Amniotic epithelial cell (primary cell): ENCODE measurements at regions not wholly inside any gene's neighbourhood (a gene's known extent, or its start where the extent isn't known, plus 50 kb on each side); places are given as distances from the start of the nearest gene placed in this dataset.
"Not testable (repeated sequence)": the region's sequence is repeated elsewhere in the genome, so short reads cannot be mapped to it uniquely, and the experiment has no call there.

Source experiments
- DNase-seq: peaks from one replicate; pipeline ENCODE4 v3.0.0-alpha.2; 2010; ENCODE audit warnings: low read depth

GRCh38 chr12:131213896-131214442 lies 260.3 kb downstream of the ADGRD1 start:
- no peak for DNase-seq

- not testable (repeated sequence) for DNase-seq
Measured at GRCh38 chr12:131214936-131215335, 261.2 kb downstream of the ADGRD1 start.

- DNase-seq = not testable (repeated sequence)
Measured at GRCh38 chr12:131216587-131216986, 262.9 kb downstream of the ADGRD1 start.

GRCh38 chr12:131217024-131217586 lies 263.4 kb downstream of the ADGRD1 start:
- DNase-seq = no peak

- no peak for DNase-seq
Measured at GRCh38 chr12:131218026-131218922, 264.6 kb downstream of the ADGRD1 start.

GRCh38 chr12:131218923-131219669 lies 265.4 kb downstream of the ADGRD1 start:
- no peak for DNase-seq

- no peak for DNase-seq
Measured at GRCh38 chr12:131219670-131220330, 266.1 kb downstream of the ADGRD1 start.

GRCh38 chr12:131220331-131220685 lies 266.6 kb downstream of the ADGRD1 start:
- no peak for DNase-seq

GRCh38 chr12:131221061-131221956 lies 267.6 kb downstream of the ADGRD1 start:
- no peak for DNase-seq

- no peak for DNase-seq
Measured at GRCh38 chr12:131221957-131222328, 268.2 kb downstream of the ADGRD1 start.

GRCh38 chr12:131222329-131223139 lies 268.8 kb downstream of the ADGRD1 start:
- DNase-seq = no peak

- DNase-seq = no peak
Measured at GRCh38 chr12:131223171-131223761, 269.6 kb downstream of the ADGRD1 start.

GRCh38 chr12:131223791-131224225 lies 270.1 kb downstream of the ADGRD1 start:
- DNase-seq = no peak

- not testable (repeated sequence) for DNase-seq
Measured at GRCh38 chr12:131224226-131225065, 270.7 kb downstream of the ADGRD1 start.

GRCh38 chr12:131225066-131225380 lies 271.3 kb downstream of the ADGRD1 start:
- not testable (repeated sequence) for DNase-seq

- DNase-seq = no peak
Measured at GRCh38 chr12:131226345-131227265, 272.9 kb downstream of the ADGRD1 start.

- DNase-seq = not testable (repeated sequence)
Measured at GRCh38 chr12:131227641-131228040, 273.9 kb downstream of the ADGRD1 start.

- DNase-seq = not testable (repeated sequence)
Measured at GRCh38 chr12:131229079-131229425, 275.3 kb downstream of the ADGRD1 start.
